Activated CD4-positive, alpha-beta memory T cell treated with anti-CD3 and anti-CD28 coated beads, Interleukin-2, amount 10 ng/mL, durations not matched to agents 7 days and 5 days (primary cell): ENCODE measurements at regions not wholly inside any gene's neighbourhood (a gene's known extent, or its start where the extent isn't known, plus 50 kb on each side); places are given as distances from the start of the nearest gene placed in this dataset.

Experiments used
- CTCF ChIA-PET: fragments of 350-600 bp; sonication (Branson Sonifier 250); formaldehyde crosslinking; loops from one replicate; lab custom pipeline; 2021; ENCODE audit warnings: antibody characterized with exemption, inconsistent platforms; lab: Charles Lee
- POLR2A ChIA-PET: fragments of 350-600 bp; sonication (Branson Sonifier 250); formaldehyde crosslinking; loops from one replicate; lab custom pipeline; 2021; ENCODE audit warnings: antibody characterized with exemption; lab: Charles Lee
- DNase-seq: peaks from one replicate; pipeline ENCODE4 v3.0.0-alpha.2; 2020
- H3K27ac Mint-ChIP-seq: one replicate; pipeline ENCODE4 v1.8.0; 2021; ENCODE audit warnings: mild to moderate bottlenecking, mixed read lengths
- H3K27me3 Mint-ChIP-seq: one replicate; pipeline ENCODE4 v1.8.0; 2021; ENCODE audit warnings: mixed read lengths
- H3K36me3 Mint-ChIP-seq: one replicate; pipeline ENCODE4 v1.8.0; 2021; ENCODE audit warnings: low read depth, mixed read lengths
- H3K4me1 Mint-ChIP-seq: one replicate; pipeline ENCODE4 v1.8.0; 2021; ENCODE audit warnings: mixed read lengths
- H3K4me3 Mint-ChIP-seq: one replicate; pipeline ENCODE4 v1.8.0; 2021; ENCODE audit warnings: mild to moderate bottlenecking, mixed read lengths
- H3K9me3 Mint-ChIP-seq: one replicate; pipeline ENCODE4 v1.8.0; 2021; ENCODE audit warnings: mixed read lengths

DNA sequence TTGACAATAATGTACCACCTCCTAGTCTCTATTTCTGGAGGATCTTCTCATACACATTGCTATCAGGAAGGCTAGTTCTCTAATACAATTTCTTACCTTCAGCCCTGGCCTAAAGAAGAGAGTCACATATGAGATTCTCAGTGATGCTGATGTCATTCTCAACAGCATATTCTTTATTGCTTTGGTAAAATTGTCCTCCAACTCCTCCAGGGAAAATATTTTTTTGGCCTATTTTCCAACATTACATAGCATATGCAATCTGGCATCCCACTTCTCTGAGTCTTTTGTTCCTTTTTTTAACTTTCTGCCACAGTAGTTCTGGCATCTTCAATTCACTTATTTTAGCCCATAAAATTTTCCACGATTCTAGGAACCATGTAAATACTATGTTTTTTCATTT is 2363.1 kb downstream of the ARAP2 start:
- Mint-ChIP-seq H3K27me3 (no peaks in the 10 kb centered on the region), H3K36me3 (no peaks in the 10 kb centered on the region), H3K4me1 (no peaks in the 10 kb centered on the region), H3K4me3 (no peak overlapping the region), H3K9me3 (peaks cover 24% of the 10 kb centered on the region), H3K27ac (no peak overlapping the region)
- ChIA-PET POLR2A (no interaction called here), CTCF (no interaction called here)
- no peak for DNase-seq

DNA sequence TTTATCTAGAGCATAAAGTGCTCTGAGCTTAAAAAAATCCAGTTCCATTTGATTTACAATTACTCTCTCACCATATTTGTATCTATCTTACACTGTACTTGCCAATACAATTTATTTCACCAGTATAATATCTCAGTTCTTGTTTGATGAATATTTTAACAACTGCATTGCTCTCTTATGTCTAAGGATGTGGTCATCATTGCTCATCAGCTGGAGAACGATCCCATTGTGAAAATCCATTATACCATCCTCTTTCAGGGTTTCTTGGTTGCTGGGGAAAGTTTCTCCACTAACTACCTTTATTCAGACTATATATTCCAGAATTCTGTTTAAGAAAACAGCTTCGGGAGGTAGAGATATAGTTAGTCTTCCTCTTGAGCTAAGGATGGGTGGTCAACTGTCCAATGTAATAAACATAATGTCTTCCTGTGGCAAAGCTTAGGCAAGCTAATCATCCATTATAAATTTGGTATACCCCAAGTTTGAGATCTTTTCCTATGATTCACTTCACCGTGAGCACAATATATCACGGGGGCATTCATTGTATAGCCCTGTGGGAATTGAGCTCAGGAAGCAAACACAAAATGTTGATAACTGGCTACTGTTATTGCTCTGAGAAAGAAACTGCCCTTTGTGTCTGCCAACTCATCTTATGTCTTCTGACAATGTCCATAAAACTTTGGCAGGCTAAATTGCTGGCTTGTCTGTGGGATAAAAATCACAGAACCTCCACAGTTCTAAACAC is 2361.9 kb downstream of the ARAP2 start:
- H3K4me3 Mint-ChIP-seq: no peak overlapping the region
- no peak overlapping the region for H3K27ac Mint-ChIP-seq
- no peaks in the 10 kb centered on the region for H3K4me1 Mint-ChIP-seq
- DNase-seq: no peak
- POLR2A ChIA-PET: no interaction called here
- H3K9me3 Mint-ChIP-seq: peaks cover 17% of the 10 kb centered on the region
- no peaks in the 10 kb centered on the region for H3K36me3 Mint-ChIP-seq
- CTCF ChIA-PET: no interaction called here
- H3K27me3 Mint-ChIP-seq: no peaks in the 10 kb centered on the region

DNA sequence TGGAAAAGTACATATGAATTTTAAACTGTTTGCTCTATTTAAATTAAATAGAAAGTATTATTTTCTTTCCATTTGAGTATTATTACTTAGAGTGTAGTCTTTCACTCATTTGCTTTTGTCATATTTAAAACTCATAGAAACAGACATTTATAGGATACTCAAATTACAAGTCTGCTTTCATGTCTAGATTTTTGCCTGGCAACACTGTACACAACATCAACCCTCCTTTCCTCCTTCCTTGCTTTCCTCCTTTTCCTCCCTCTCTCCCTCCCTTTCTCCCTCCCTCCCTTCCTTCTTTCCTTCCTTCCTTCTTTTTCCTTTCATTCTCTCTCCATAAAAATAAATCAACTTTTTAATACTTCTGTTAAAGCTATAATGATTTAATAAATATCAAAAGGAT is 2361.2 kb downstream of the ARAP2 start:
- Mint-ChIP-seq H3K9me3 (peaks cover 12% of the 10 kb centered on the region), H3K27ac (no peak overlapping the region), H3K27me3 (no peaks in the 10 kb centered on the region), H3K4me3 (no peak overlapping the region), H3K36me3 (no peaks in the 10 kb centered on the region), H3K4me1 (no peaks in the 10 kb centered on the region)
- DNase-seq: no peak
- POLR2A ChIA-PET: no interaction called here
- CTCF ChIA-PET: no interaction called here

DNA sequence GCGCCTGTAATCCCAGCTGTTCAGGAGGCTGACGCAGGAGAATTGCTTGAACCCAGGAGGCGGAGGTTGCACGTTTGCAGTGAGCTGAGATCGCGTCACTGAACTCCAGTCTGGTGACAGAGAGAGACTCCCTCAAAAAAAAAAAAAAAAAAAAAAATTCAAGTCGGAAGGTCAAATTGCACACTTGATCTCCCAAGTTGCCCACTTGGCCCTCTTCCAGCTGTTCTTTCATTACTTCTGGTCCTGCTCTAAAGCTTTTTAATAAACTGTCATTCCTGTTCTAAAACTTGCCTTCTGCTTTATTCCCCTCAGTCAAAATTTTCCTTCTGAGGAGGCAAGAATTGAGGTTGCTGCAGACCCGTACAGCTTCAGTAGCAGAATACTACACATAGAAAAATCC is 2358.0 kb downstream of the ARAP2 start:
- peaks cover 10% of the 10 kb centered on the region for H3K9me3 Mint-ChIP-seq
- no peak for DNase-seq
- H3K4me3 Mint-ChIP-seq: no peak overlapping the region
- ChIA-PET POLR2A (no interaction called here), CTCF (interaction anchor here (0.7 kb wide), 1 partner anchor 518 kb away, joined by 3 read pairs; no protein-coding TSS in a partner anchor)
- no peaks in the 10 kb centered on the region for H3K36me3 Mint-ChIP-seq
- no peaks in the 10 kb centered on the region for H3K27me3 Mint-ChIP-seq
- H3K4me1 Mint-ChIP-seq: no peaks in the 10 kb centered on the region
- H3K27ac Mint-ChIP-seq: no peak overlapping the region

DNA sequence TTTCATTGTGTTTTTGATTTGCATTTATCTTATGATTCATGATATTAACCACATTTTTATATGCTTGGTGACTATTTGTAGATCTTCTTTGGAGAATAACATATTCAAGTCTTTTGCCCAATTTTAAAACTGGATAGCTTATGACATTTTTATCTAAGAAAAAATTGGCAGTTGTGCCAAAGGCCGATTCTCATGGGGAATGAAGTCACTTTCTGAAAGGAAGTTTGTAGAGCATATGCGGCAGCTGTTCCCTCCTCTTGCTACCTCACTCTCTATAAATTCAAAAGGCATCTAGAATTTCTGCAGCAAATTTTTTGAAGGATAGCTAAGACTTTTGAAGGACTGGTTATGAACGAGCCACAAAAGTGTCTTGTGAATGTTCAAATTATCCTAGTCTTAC is 2353.5 kb downstream of the ARAP2 start:
- H3K4me1 Mint-ChIP-seq: no peaks in the 10 kb centered on the region
- no peaks in the 10 kb centered on the region for H3K36me3 Mint-ChIP-seq
- H3K27me3 Mint-ChIP-seq: no peaks in the 10 kb centered on the region
- no peak overlapping the region for H3K27ac Mint-ChIP-seq
- H3K9me3 Mint-ChIP-seq: peaks cover 12% of the 10 kb centered on the region
- POLR2A ChIA-PET: no interaction called here
- CTCF ChIA-PET: no interaction called here
- no peak for DNase-seq
- no peak overlapping the region for H3K4me3 Mint-ChIP-seq

DNA sequence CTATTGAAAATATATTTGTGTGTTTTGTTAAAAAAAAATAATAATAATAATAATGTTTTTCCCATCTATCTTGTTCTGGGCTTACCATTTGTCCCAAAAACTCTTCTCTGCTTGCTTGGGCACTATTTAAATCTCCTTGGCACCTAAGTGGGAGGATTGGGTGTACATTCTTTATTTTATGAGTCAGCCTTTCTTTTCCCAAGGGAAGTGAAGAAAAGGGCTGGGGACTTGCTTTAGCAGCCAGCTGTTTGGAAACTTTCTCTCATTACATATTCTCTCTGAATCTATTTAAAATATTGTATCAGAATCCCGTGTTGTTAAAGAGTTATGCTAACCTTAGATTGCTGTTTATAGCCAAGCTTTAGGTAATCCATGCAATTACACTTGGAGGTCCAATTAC is 2332.4 kb downstream of the ARAP2 start:
- ChIA-PET POLR2A (no interaction called here), CTCF (no interaction called here)
- H3K36me3 Mint-ChIP-seq: no peaks in the 10 kb centered on the region
- H3K27ac Mint-ChIP-seq: no peak overlapping the region
- H3K27me3 Mint-ChIP-seq: no peaks in the 10 kb centered on the region
- peaks cover 3% of the 10 kb centered on the region for H3K9me3 Mint-ChIP-seq
- DNase-seq: no peak
- no peaks in the 10 kb centered on the region for H3K4me1 Mint-ChIP-seq
- H3K4me3 Mint-ChIP-seq: no peak overlapping the region

DNA sequence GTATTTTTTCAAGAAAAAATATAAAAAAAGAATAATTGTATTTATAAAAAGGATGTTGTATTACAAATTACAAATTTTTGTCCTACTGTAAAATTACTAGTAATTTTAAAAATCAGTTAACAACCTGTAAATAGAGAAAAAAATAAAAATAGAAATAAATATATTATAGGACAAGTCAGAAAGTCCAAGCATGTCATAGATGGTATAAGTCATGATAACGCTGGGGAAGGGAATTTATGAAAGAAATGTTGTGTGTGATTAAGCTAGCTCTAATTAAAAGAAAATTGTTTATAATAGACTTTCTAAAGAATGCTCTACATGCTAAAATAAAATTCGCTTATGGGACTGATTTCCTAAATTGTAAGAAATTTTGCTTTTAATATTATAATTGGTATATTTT is 2329.9 kb downstream of the ARAP2 start:
- H3K36me3 Mint-ChIP-seq: no peaks in the 10 kb centered on the region
- POLR2A ChIA-PET: no interaction called here
- peaks cover 3% of the 10 kb centered on the region for H3K9me3 Mint-ChIP-seq
- no peaks in the 10 kb centered on the region for H3K4me1 Mint-ChIP-seq
- H3K27ac Mint-ChIP-seq: no peak overlapping the region
- H3K4me3 Mint-ChIP-seq: no peak overlapping the region
- CTCF ChIA-PET: no interaction called here
- no peak for DNase-seq
- H3K27me3 Mint-ChIP-seq: no peaks in the 10 kb centered on the region

DNA sequence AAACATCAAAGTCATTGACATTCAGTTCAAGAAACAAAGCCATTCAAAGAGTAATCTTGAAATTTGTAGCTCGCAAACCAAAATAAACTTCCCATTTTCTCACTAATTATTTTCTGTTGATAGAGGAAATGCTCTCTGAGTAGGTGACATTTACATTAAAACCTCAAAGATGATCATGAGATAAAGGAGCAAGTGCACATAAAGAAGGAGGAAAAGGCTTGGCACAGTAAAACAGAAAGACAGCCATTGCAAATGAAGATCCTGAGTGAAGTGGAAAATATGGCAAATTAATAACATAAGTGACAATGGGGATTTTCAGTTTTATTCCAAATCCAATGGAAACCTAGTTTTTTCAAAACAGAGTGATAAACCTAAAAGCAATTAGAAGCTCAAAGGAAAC is 2320.8 kb downstream of the ARAP2 start:
- no peaks in the 10 kb centered on the region for H3K4me1 Mint-ChIP-seq
- CTCF ChIA-PET: no interaction called here
- DNase-seq: no peak

DNA sequence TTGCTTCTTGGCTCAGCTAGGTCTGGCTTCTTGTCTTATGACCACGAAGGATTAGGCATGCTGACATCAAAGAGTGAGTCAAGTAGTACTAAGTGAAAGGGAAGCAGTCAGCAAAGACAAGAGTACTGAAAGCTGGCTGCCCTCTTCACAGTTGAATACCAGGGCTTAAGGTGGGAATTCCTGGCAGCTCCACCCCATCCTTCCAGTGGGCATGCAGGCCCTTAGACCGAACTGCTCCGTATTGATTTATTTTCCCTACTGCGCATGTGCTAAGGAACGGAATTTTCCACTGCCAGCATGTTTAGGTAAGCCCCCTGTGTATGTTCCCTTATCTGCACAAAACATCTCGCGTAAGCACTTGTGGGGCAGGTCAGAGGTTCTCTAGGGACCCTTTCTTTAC is 2320.1 kb downstream of the ARAP2 start:
- Mint-ChIP-seq H3K36me3 (no peaks in the 10 kb centered on the region), H3K9me3 (peaks cover 9% of the 10 kb centered on the region), H3K4me3 (no peak overlapping the region), H3K4me1 (no peaks in the 10 kb centered on the region), H3K27me3 (no peaks in the 10 kb centered on the region), H3K27ac (no peak overlapping the region)
- POLR2A ChIA-PET: no interaction called here
- CTCF ChIA-PET: no interaction called here
- DNase-seq: no peak

More for the DNA sequence above, 2320.8 kb downstream of the ARAP2 start:
- H3K9me3 Mint-ChIP-seq: peaks cover 9% of the 10 kb centered on the region
- H3K27me3 Mint-ChIP-seq: no peaks in the 10 kb centered on the region
- no peak overlapping the region for H3K27ac Mint-ChIP-seq
- H3K36me3 Mint-ChIP-seq: no peaks in the 10 kb centered on the region
- H3K4me3 Mint-ChIP-seq: no peak overlapping the region
- POLR2A ChIA-PET: no interaction called here

DNA sequence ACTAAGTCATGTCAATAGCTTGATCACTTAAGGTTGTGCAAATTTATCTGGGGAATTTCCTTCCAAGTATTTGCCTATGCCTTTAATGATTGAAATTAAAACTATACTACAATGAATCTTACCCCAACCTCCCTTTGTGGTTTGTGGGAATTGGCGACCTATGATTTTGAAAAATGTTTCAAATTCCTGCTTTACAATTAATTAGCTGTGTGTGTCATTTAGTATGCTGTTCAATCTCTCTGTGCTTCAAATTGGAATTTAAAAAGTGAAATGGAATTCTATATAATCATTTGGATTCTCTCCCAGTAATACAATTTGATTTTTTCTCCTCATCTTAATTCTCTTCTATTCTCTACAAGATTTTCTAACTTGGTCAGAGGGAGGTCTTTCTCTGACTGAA is 2319.5 kb downstream of the ARAP2 start:
- no peak for DNase-seq
- CTCF ChIA-PET: no interaction called here

DNA sequence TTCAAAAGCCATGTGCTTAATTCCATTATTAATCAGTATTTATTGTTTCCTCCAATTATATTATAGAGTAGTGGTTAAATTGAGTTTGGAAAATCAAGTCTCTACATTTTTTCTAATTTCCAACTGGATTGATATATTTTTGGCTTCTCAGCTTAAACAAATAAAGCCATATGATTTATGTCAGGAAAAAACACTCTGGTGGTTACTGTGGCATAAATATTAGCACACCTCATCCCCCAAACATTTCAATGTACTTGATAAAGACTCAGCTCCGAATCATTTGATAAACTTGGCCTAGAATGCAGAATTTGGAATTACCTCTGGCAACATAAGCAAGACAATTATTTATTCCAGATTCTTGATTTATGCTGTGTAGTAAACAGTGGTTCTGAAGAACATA is 2313.8 kb downstream of the ARAP2 start:
- Mint-ChIP-seq H3K27me3 (no peaks in the 10 kb centered on the region), H3K36me3 (no peaks in the 10 kb centered on the region), H3K4me1 (no peaks in the 10 kb centered on the region), H3K9me3 (peaks cover 6% of the 10 kb centered on the region), H3K4me3 (no peak overlapping the region), H3K27ac (no peak overlapping the region)
- ChIA-PET CTCF (no interaction called here), POLR2A (no interaction called here)
- DNase-seq: no peak

More for the DNA sequence above, 2319.5 kb downstream of the ARAP2 start:
- Mint-ChIP-seq H3K9me3 (peaks cover 9% of the 10 kb centered on the region), H3K4me1 (no peaks in the 10 kb centered on the region), H3K27me3 (no peaks in the 10 kb centered on the region), H3K36me3 (no peaks in the 10 kb centered on the region), H3K27ac (no peak overlapping the region), H3K4me3 (no peak overlapping the region)
- POLR2A ChIA-PET: no interaction called here

DNA sequence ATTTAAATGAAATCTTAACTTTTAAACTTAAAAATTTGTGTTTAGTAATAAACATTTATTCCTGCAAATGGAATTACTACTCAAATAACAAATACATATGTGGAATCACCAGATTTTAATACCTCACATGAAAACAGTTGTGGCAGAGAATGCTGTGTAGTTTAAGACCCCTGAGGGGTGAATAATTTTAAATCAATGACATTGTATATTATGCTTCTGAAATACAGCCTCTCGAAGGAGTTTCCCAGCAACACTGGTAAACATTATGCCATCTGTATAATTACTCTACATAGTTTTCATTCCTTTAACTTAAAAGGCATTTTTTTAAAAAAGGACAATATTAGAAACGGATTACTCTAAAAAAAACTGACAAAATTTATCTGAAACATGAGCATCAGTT is 2313.3 kb downstream of the ARAP2 start:
- no peaks in the 10 kb centered on the region for H3K36me3 Mint-ChIP-seq
- H3K4me3 Mint-ChIP-seq: no peak overlapping the region
- peaks cover 6% of the 10 kb centered on the region for H3K9me3 Mint-ChIP-seq
- ChIA-PET POLR2A (no interaction called here), CTCF (no interaction called here)
- no peaks in the 10 kb centered on the region for H3K4me1 Mint-ChIP-seq
- H3K27ac Mint-ChIP-seq: no peak overlapping the region
- no peaks in the 10 kb centered on the region for H3K27me3 Mint-ChIP-seq
- no peak for DNase-seq

DNA sequence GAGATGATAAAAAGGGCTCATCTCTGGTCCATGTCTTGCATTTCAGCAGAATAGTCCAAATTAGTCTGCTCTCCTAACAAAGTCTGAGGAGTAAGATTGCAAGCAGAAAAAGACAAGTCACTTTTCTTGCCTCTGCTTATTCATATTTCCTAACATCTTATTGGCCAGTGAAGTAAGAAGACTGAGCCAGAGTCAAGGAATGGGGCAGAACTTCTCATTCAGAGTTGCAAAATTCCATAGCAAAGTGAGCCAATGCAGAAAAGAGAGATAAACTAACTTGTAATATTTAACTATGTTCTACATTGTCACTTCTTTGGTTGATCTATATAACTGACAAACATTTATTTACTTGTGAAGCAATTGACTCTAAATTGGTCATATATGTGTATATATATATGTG is 2304.0 kb downstream of the ARAP2 start:
- no peaks in the 10 kb centered on the region for H3K4me1 Mint-ChIP-seq
- no peaks in the 10 kb centered on the region for H3K27me3 Mint-ChIP-seq
- ChIA-PET CTCF (no interaction called here), POLR2A (no interaction called here)
- no peak overlapping the region for H3K27ac Mint-ChIP-seq
- peaks cover 3% of the 10 kb centered on the region for H3K9me3 Mint-ChIP-seq
- DNase-seq: no peak
- no peak overlapping the region for H3K4me3 Mint-ChIP-seq
- H3K36me3 Mint-ChIP-seq: no peaks in the 10 kb centered on the region

DNA sequence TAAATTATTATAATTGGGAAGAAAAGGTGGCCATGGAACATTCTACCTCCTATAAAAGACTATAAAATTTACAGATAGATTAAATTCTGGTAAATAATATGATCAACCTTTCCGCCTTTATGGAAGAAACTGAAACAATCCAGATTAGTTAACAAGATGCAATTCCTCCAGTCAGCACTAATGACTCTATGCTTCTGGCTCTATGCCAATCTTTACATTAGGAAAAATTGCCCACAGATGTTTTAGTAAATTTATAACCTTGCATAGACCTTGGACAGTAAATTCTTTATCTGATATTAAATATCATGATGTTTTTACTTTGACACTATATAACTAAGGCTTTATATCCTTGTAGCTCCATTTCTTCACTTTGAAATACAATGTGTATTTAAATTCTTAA is 2302.5 kb downstream of the ARAP2 start:
- Mint-ChIP-seq H3K9me3 (peaks cover 3% of the 10 kb centered on the region), H3K4me1 (no peaks in the 10 kb centered on the region), H3K36me3 (no peaks in the 10 kb centered on the region), H3K27ac (no peak overlapping the region), H3K4me3 (no peak overlapping the region), H3K27me3 (no peaks in the 10 kb centered on the region)
- ChIA-PET POLR2A (no interaction called here), CTCF (no interaction called here)
- DNase-seq: no peak
